Mesodermal cell (in vitro differentiated cells): ENCODE measurements at regions not wholly inside any gene's neighbourhood (a gene's known extent, or its start where the extent isn't known, plus 50 kb on each side); places are given as distances from the start of the nearest gene placed in this dataset.

Source experiments
- H3K27ac ChIP-seq: 2 replicates; pipeline ENCODE4 v1.7.0; 2013; ENCODE audit warnings: mild to moderate bottlenecking, low read depth, low read length, moderate library complexity; ENCODE audit not compliant: severe bottlenecking
- H3K36me3 ChIP-seq: 2 replicates; pipeline ENCODE4 v1.7.1; 2013; ENCODE audit warnings: mild to moderate bottlenecking, low read length, moderate library complexity; ENCODE audit not compliant: control insufficient read depth, insufficient read depth
- H3K4me1 ChIP-seq: one replicate; pipeline ENCODE4 v1.7.1; 2013; ENCODE audit warnings: mild to moderate bottlenecking, low read length; ENCODE audit not compliant: insufficient read depth, control insufficient read depth, poor library complexity, severe bottlenecking
- H3K4me3 ChIP-seq: 2 replicates; pipeline ENCODE4 v1.7.0; 2013; ENCODE audit warnings: low read length, control low read depth, mild to moderate bottlenecking; ENCODE audit not compliant: insufficient read depth, poor library complexity, severe bottlenecking; ENCODE audit errors: extremely low read depth
- H3K9me3 ChIP-seq: 2 replicates; pipeline ENCODE4 v1.7.1; 2013; ENCODE audit warnings: mild to moderate bottlenecking, low read length, moderate library complexity; ENCODE audit not compliant: control insufficient read depth
- WGBS, 2 experiments: methylation state at CpG; one replicate each; pipeline ENCODE4 v1.1.5; 2013; ENCODE audit warnings: missing lambda C conversion rate in 2 of 2; ENCODE audit not compliant: insufficient coverage in 2 of 2; 5-methylcytosine and 5-hydroxymethylcytosine counted together

DNA sequence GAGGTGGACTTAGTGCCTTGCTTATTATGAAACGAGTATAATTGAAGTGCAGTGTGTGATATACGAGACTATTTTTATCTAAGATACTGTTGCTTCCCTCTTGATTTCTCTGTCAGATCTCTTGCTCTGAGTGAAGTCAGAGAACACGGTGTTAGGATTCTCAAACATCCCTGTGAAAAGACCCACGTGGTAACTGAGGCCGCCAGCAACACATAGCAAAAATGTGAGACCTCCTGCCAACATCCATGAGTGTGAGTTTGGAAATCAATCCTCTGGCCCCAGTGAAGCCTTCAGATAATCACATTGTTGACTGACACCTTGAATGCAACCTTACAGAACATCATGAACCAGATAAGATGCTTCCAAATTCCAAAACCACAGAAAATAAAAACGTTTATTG, 954.4 kb downstream of the FAT4 start:
- Histone ChIP-seq H3K27ac (no peak overlapping the region), H3K4me3 (no peak overlapping the region), H3K9me3 (no peaks in the 10 kb centered on the region), H3K36me3 (no peaks in the 10 kb centered on the region), H3K4me1 (no peaks in the 10 kb centered on the region)
- WGBS, 2 experiments: 50 to 79% methylated on average over 1 to 5 of the region's 6 CpGs

- H3K9me3 ChIP-seq: no peaks in the 10 kb centered on the region
- no peak overlapping the region for H3K4me3 ChIP-seq
- H3K4me1 ChIP-seq: no peaks in the 10 kb centered on the region
- 90% methylated on average over 1 of the region's 1 CpG; no CpG with 5 or more reads in 1 of the 2 experiments for WGBS, 2 experiments
- H3K36me3 ChIP-seq: no peaks in the 10 kb centered on the region
- no peak overlapping the region for H3K27ac ChIP-seq
Observed at GRCh38 chr4:126271292-126271691, 956.5 kb downstream of the FAT4 start.

DNA sequence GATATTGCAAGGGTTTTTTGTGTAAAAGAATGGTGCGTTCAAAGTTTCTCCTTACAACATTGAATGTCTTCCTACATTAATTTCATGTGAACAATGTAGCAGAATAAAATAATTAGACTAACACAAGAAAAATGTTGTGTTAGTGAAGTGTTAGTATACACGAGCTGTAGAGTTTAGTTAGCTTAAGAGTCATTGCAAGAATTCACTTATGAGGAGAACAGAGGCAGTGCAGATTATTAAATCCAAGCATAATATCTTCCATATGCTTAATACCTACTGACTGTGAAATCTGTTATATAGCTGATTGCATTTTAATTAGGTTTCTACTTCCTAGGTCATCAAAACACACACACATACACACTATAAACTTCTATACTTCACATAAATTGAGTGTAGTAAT, 959.0 kb downstream of the FAT4 start:
- H3K9me3 ChIP-seq: no peaks in the 10 kb centered on the region
- H3K27ac ChIP-seq: no peak overlapping the region
- H3K4me3 ChIP-seq: no peak overlapping the region
- H3K36me3 ChIP-seq: no peaks in the 10 kb centered on the region
- no CpG with 5 or more reads among the region's 2 CpGs for WGBS, 2 experiments
- H3K4me1 ChIP-seq: no peaks in the 10 kb centered on the region

DNA sequence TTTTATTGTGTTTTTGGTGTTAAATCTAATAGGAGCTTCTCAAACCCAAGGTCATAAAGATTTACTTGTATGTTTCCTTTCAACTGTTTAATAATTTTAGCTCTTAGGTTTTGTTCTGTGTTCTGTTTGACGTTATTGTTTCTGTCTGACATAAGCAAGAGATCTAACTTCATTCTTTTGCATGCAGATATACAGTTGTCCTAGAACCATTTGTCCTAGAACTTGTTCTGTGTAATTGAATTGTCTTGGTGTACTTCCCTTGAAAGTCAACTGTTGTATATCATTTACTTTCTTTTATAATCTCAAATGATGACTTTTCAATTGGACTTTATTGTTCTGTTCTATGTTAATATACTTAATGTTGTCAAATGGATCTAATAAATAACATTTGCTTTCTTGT, 977.1 kb downstream of the FAT4 start:
- Histone ChIP-seq H3K4me1 (no peaks in the 10 kb centered on the region), H3K36me3 (no peaks in the 10 kb centered on the region), H3K4me3 (no peak overlapping the region), H3K9me3 (no peaks in the 10 kb centered on the region), H3K27ac (no peak overlapping the region)
- WGBS, 2 experiments: no CpG with 5 or more reads among the region's 1 CpG

GRCh38 chr4:126298271-126298670, 983.5 kb downstream of the FAT4 start:
- H3K27ac ChIP-seq: no peak overlapping the region
- H3K4me1 ChIP-seq: no peaks in the 10 kb centered on the region
- no peak overlapping the region for H3K4me3 ChIP-seq
- no CpG with 5 or more reads among the region's 1 CpG for WGBS, 2 experiments
- no peaks in the 10 kb centered on the region for H3K36me3 ChIP-seq
- peaks cover 13% of the 10 kb centered on the region for H3K9me3 ChIP-seq

GRCh38 chr4:126306152-126306869, 991.6 kb downstream of the FAT4 start:
- Histone ChIP-seq H3K27ac (no peak overlapping the region), H3K4me1 (no peaks in the 10 kb centered on the region), H3K4me3 (no peak overlapping the region), H3K9me3 (peaks cover 2% of the 10 kb centered on the region), H3K36me3 (no peaks in the 10 kb centered on the region)
- WGBS, 2 experiments: 83 to 84% methylated on average over 2 of the region's 5 CpGs

- 75 to 100% methylated on average over 1 to 2 of the region's 3 CpGs for WGBS, 2 experiments
- H3K36me3 ChIP-seq: no peaks in the 10 kb centered on the region
- H3K4me1 ChIP-seq: no peaks in the 10 kb centered on the region
- H3K4me3 ChIP-seq: no peak overlapping the region
- H3K9me3 ChIP-seq: no peaks in the 10 kb centered on the region
- H3K27ac ChIP-seq: no peak overlapping the region
Observed at GRCh38 chr4:126318376-126318775, 1003.6 kb downstream of the FAT4 start.

GRCh38 chr4:126328914-126329313, 1014.2 kb downstream of the FAT4 start:
- Histone ChIP-seq H3K36me3 (no peaks in the 10 kb centered on the region), H3K4me3 (no peak overlapping the region), H3K9me3 (no peaks in the 10 kb centered on the region)

GRCh38 chr4:126338548-126338947, 1023.8 kb downstream of the FAT4 start:
- no peaks in the 10 kb centered on the region for H3K4me1 ChIP-seq
- no peaks in the 10 kb centered on the region for H3K36me3 ChIP-seq
- H3K9me3 ChIP-seq: no peaks in the 10 kb centered on the region
- H3K4me3 ChIP-seq: no peak overlapping the region
- no peak overlapping the region for H3K27ac ChIP-seq
- 82 to 100% methylated on average over 1 of the region's 2 CpGs for WGBS, 2 experiments

More at GRCh38 chr4:126328914-126329313, 1014.2 kb downstream of the FAT4 start:
- Histone ChIP-seq H3K27ac (no peak overlapping the region), H3K4me1 (no peaks in the 10 kb centered on the region)

GRCh38 chr4:126341927-126342326, 1027.2 kb downstream of the FAT4 start:
- H3K4me1 ChIP-seq: no peaks in the 10 kb centered on the region
- 80% methylated on average over 1 of the region's 1 CpG; no CpG with 5 or more reads in 1 of the 2 experiments for WGBS, 2 experiments
- H3K9me3 ChIP-seq: no peaks in the 10 kb centered on the region
- H3K36me3 ChIP-seq: no peaks in the 10 kb centered on the region
- H3K4me3 ChIP-seq: no peak overlapping the region
- H3K27ac ChIP-seq: no peak overlapping the region

DNA sequence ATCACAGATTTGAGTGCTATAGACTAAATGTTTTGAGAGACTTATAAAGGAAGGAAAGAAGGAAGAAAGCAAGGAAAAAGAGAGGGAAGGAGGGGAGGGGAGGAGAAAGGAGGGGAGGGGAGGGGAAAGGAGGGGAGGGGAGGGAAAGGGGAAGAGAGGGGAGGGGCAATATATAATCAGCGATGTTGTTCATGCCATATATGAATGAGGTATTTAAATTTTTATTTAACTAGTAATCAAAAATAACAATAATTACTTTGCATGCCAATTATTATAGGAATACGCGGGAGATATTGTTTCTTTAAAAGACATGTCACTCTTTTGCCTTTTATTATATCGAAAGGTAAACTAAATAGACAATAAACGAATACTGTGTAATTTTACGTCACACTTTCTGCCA, 1029.7 kb downstream of the FAT4 start:
- Histone ChIP-seq H3K9me3 (no peaks in the 10 kb centered on the region), H3K4me1 (no peaks in the 10 kb centered on the region), H3K27ac (no peak overlapping the region), H3K4me3 (no peak overlapping the region), H3K36me3 (no peaks in the 10 kb centered on the region)
- no CpG with 5 or more reads among the region's 6 CpGs for WGBS, 2 experiments
